HUES64 (cell line): ENCODE measurements at regions not wholly inside any gene's neighbourhood (a gene's known extent, or its start where the extent isn't known, plus 50 kb on each side); places are given as distances from the start of the nearest gene placed in this dataset.

Experiments
- H3K27ac ChIP-seq: 2 replicates; pipeline ENCODE4 v1.7.0; 2013; ENCODE audit warnings: low read depth, low read length, inconsistent platforms
- H3K27me3 ChIP-seq: 2 replicates; pipeline ENCODE4 v1.6.1; 2013; ENCODE audit warnings: mild to moderate bottlenecking, low read length; ENCODE audit not compliant: insufficient read depth
- H3K36me3 ChIP-seq: 2 replicates; pipeline ENCODE4 v1.6.1; 2013; ENCODE audit warnings: mild to moderate bottlenecking, low read length; ENCODE audit not compliant: insufficient read depth
- H3K4me1 ChIP-seq: 2 replicates; pipeline ENCODE4 v1.6.1; 2013; ENCODE audit warnings: mild to moderate bottlenecking, low read length, moderate library complexity; ENCODE audit not compliant: insufficient read depth
- H3K4me3 ChIP-seq: 2 replicates; pipeline ENCODE4 v1.5.1; 2013; ENCODE audit warnings: mild to moderate bottlenecking, low read length, moderate library complexity
- H3K9ac ChIP-seq: 2 replicates; pipeline ENCODE4 v1.6.1; 2013; ENCODE audit warnings: mild to moderate bottlenecking, low read depth, low read length
- H3K9me3 ChIP-seq: 2 replicates; pipeline ENCODE4 v1.6.1; 2013; ENCODE audit warnings: low read depth, low read length; ENCODE audit not compliant: insufficient read depth
- WGBS: fragments of 150-250, 120-280 bp; methylation state at CpG from one replicate; pipeline ENCODE4 v1.1.7; 2013; ENCODE audit warnings: missing lambda C conversion rate; 5-methylcytosine and 5-hydroxymethylcytosine counted together

DNA sequence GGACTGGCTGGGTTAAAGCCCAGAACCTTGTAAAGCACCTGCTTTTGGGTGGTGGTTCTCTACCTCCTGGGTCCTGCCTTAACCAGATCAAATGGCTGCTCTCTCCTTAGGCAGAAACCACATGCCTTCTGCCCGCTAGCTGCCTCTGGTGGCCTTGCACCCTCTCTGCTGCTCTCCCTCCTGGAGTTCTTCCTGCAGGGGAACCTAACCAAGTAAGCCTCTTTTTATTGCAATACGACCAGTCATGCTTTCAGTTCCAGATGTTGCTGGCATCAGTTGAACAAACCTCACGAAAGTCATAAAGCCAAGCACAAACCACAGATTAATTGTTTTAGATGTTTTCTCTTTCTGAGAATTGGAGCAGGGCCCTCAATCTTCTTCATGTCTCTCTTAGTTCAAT lies 118.9 kb downstream of the GDAP2 start:
- Histone ChIP-seq H3K27ac (no peak overlapping the region), H3K4me3 (no peak overlapping the region), H3K9me3 (no peaks in the 10 kb centered on the region), H3K4me1 (peaks cover 4% of the 10 kb centered on the region; the same call in 1 of the 2 replicates), H3K27me3 (no peaks in the 10 kb centered on the region), H3K9ac (no peak overlapping the region), H3K36me3 (no peaks in the 10 kb centered on the region)
- WGBS, result 88% methylated on average over 3 of the region's 3 CpGs

DNA sequence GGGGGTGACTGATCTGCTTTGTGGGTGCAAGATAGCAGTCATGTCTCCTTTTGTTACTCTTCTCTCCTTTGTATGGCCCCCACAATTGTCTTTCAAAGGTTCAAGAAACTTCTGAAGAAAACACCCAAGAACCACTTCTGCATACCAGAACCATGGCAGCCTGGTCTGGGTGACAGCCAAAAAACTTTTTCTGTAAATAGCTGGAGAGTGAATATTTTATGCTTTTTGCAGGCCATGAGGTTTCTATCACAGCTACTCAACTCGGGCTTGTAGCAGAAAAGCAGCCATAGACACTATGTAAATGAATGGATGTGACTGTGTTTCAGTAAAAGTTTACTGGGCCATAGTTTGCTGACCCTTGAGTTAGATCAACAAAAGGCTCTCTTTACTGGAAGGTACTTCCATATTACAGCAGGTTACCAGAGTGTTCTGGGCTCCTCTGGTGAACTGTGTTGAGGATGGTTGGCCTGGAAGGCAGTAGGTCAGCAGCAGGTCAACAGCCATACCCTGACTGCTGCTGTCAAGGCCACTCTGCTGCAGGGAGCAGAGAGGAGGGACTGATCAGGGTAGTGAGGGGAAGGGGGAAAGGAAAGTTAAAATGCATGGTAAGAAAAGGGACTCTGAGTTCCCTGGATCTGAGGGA lies 116.4 kb downstream of the GDAP2 start:
- Histone ChIP-seq H3K9ac (no peak overlapping the region), H3K27ac (no peak overlapping the region), H3K9me3 (no peaks in the 10 kb centered on the region), H3K4me1 (no peaks in the 10 kb centered on the region), H3K4me3 (no peak overlapping the region), H3K27me3 (no peaks in the 10 kb centered on the region), H3K36me3 (no peaks in the 10 kb centered on the region)
- 76% methylated on average over 1 of the region's 1 CpG for WGBS
